Transverse colon (tissue), 4 donors: ENCODE measurements at regions not wholly inside any gene's neighbourhood (a gene's known extent, or its start where the extent isn't known, plus 50 kb on each side); places are given as distances from the start of the nearest gene placed in this dataset.

ENCODE experiments used
- POLR2A ChIP-seq: fragments of 450-650 bp; IDR thresholded peaks from one replicate; pipeline ENCODE4 v1.6.1; 2016; ENCODE audit warnings: antibody characterized with exemption, mild to moderate bottlenecking, moderate library complexity
- POLR2AphosphoS5 ChIP-seq, 3 donors: sonication (generic); formaldehyde crosslinking; IDR thresholded peaks; one replicate each; pipeline ENCODE4 v1.6.1; 2016; ENCODE audit warnings: antibody characterized with exemption in 3 of 3
- TF ChIP-seq, protein P1 (sequence below), 5 experiments: fragments of 200-600 bp in 3 of 5; fragments of 450-650 bp in 2 of 5; sonication (generic) in 3 of 5; IDR thresholded peaks; 1 replicate in 2 of 5; 2 replicates in 3 of 5; pipeline ENCODE4 v1.5.1; 2016 to 2017; ENCODE audit warnings: antibody characterized with exemption in 5 of 5, inconsistent platforms in 3 of 5, mild to moderate bottlenecking in 2 of 5, moderate library complexity in 1 of 5

DNA sequence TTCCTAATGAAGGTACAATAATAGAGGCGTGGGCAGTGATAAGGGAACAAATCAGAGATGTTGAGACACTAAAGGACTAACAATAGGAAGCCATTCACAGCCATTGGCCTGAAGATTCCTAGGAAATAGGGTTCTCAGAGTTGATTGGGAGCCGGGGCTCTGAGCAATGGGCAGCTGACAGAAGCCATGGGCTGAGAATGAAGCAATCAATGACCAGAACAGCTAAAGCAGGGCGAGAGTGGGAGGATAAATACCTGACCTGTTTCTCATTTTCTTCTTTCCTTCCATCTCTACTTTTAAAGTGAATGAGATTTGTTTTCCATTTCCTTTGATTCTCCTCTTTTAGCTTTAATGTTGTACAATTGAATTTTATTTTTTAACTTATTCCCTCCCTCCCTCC is 774.7 kb upstream of the ADGRL4 start:
- TF ChIP-seq, protein P1, sequence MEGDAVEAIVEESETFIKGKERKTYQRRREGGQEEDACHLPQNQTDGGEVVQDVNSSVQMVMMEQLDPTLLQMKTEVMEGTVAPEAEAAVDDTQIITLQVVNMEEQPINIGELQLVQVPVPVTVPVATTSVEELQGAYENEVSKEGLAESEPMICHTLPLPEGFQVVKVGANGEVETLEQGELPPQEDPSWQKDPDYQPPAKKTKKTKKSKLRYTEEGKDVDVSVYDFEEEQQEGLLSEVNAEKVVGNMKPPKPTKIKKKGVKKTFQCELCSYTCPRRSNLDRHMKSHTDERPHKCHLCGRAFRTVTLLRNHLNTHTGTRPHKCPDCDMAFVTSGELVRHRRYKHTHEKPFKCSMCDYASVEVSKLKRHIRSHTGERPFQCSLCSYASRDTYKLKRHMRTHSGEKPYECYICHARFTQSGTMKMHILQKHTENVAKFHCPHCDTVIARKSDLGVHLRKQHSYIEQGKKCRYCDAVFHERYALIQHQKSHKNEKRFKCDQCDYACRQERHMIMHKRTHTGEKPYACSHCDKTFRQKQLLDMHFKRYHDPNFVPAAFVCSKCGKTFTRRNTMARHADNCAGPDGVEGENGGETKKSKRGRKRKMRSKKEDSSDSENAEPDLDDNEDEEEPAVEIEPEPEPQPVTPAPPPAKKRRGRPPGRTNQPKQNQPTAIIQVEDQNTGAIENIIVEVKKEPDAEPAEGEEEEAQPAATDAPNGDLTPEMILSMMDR (IDR thresholded peaks at IDR 0.05): no peak
- TF ChIP-seq POLR2A (no peak), POLR2AphosphoS5 (IDR thresholded peaks at IDR 0.05) (no peak)
